Stimulated activated naive B cell treated with anti-CD40 and anti-IgM and Interleukin-4, amounts not matched to agents 10 μg/mL and 1 μg/mL and 100 μg/mL, for 72 hours (primary cell): ENCODE measurements at regions not wholly inside any gene's neighbourhood (a gene's known extent, or its start where the extent isn't known, plus 50 kb on each side); places are given as distances from the start of the nearest gene placed in this dataset.

ENCODE experiments used
- ATAC-seq, 2 donors: fragments of 150-1000 bp; cut with Tn5 transposase; replicated peaks; 2 replicates each; pipeline ENCODE4 v1.10.0; 2021; ENCODE audit warnings: moderate library complexity in 1 of 2
- DNase-seq: peaks from one replicate; pipeline ENCODE4 v3.0.0; 2021
- H3K27ac Mint-ChIP-seq: one replicate; pipeline ENCODE4 v1.8.0; 2022; ENCODE audit warnings: mild to moderate bottlenecking, mixed read lengths
- H3K27me3 Mint-ChIP-seq, 2 donors: one replicate each; pipeline ENCODE4 v1.8.0; 2022; ENCODE audit warnings: mixed read lengths in 2 of 2
- H3K36me3 Mint-ChIP-seq, 2 donors: one replicate each; pipeline ENCODE4 v1.8.0; 2022; ENCODE audit warnings: mixed read lengths in 2 of 2, mild to moderate bottlenecking in 1 of 2
- H3K4me1 Mint-ChIP-seq, 2 donors: one replicate each; pipeline ENCODE4 v1.8.0; 2022; ENCODE audit warnings: mixed read lengths in 2 of 2, mild to moderate bottlenecking in 1 of 2
- H3K4me3 Mint-ChIP-seq, 2 donors: one replicate each; pipeline ENCODE4 v1.8.0; 2022; ENCODE audit warnings: mild to moderate bottlenecking in 2 of 2, mixed read lengths in 2 of 2, moderate library complexity in 1 of 2
- H3K9me3 Mint-ChIP-seq, 2 donors: one replicate each; pipeline ENCODE4 v1.8.0; 2022; ENCODE audit warnings: mixed read lengths in 2 of 2, mild to moderate bottlenecking in 1 of 2

GRCh38 chr3:103662591-103662990 is 1227.8 kb downstream of the ZPLD1 start:
- no peaks in the 10 kb centered on the region for H3K4me1 Mint-ChIP-seq
- H3K36me3 Mint-ChIP-seq: no peaks in the 10 kb centered on the region
- no peak overlapping the region for H3K4me3 Mint-ChIP-seq
- no peak for DNase-seq
- peaks cover 0 to 1% of the 10 kb centered on the region in 2 donors for H3K9me3 Mint-ChIP-seq
- no peaks in the 10 kb centered on the region for H3K27me3 Mint-ChIP-seq
- no peak for ATAC-seq
- H3K27ac Mint-ChIP-seq: no peak overlapping the region

GRCh38 chr3:103672346-103672745 is 1237.5 kb downstream of the ZPLD1 start:
- DNase-seq (no peak), ATAC-seq (no peak)
- Mint-ChIP-seq H3K36me3 (no peaks in the 10 kb centered on the region), H3K9me3 (no peaks in the 10 kb centered on the region), H3K27ac (no peak overlapping the region), H3K4me3 (no peak overlapping the region), H3K4me1 (no peaks in the 10 kb centered on the region), H3K27me3 (no peaks in the 10 kb centered on the region)

GRCh38 chr3:103684904-103685303 is 1250.1 kb downstream of the ZPLD1 start:
- Mint-ChIP-seq H3K27me3 (no peaks in the 10 kb centered on the region), H3K9me3 (peaks cover 0 to 4% of the 10 kb centered on the region in 2 donors), H3K27ac (no peak overlapping the region), H3K4me1 (no peaks in the 10 kb centered on the region), H3K4me3 (no peak overlapping the region), H3K36me3 (no peaks in the 10 kb centered on the region)
- no peak for ATAC-seq
- no peak for DNase-seq

- Mint-ChIP-seq H3K27me3 (no peaks in the 10 kb centered on the region), H3K4me1 (no peaks in the 10 kb centered on the region), H3K27ac (no peak overlapping the region), H3K36me3 (no peaks in the 10 kb centered on the region), H3K9me3 (peaks cover under 1 to 7% of the 10 kb centered on the region in 2 donors), H3K4me3 (no peak overlapping the region)
- DNase-seq: no peak
- ATAC-seq: no peak
Observed at GRCh38 chr3:103685939-103686338, 1251.1 kb downstream of the ZPLD1 start.

- ATAC-seq: no peak
- H3K27me3 Mint-ChIP-seq: no peaks in the 10 kb centered on the region
- no peaks in the 10 kb centered on the region for H3K4me1 Mint-ChIP-seq
- H3K4me3 Mint-ChIP-seq: no peak overlapping the region
- H3K36me3 Mint-ChIP-seq: no peaks in the 10 kb centered on the region
- no peak for DNase-seq
- peaks cover 4 to 13% of the 10 kb centered on the region in 2 donors for H3K9me3 Mint-ChIP-seq
- H3K27ac Mint-ChIP-seq: no peak overlapping the region
Observed at GRCh38 chr3:103690536-103690935, 1255.7 kb downstream of the ZPLD1 start.

GRCh38 chr3:103693831-103694230 is 1259.0 kb downstream of the ZPLD1 start:
- ATAC-seq: no peak
- Mint-ChIP-seq H3K27me3 (no peaks in the 10 kb centered on the region), H3K4me3 (no peak overlapping the region), H3K9me3 (peaks cover 4 to 13% of the 10 kb centered on the region in 2 donors), H3K4me1 (no peaks in the 10 kb centered on the region), H3K36me3 (no peaks in the 10 kb centered on the region), H3K27ac (no peak overlapping the region)
- DNase-seq: no peak

- Mint-ChIP-seq H3K36me3 (no peaks in the 10 kb centered on the region), H3K9me3 (peaks cover 0 to 1% of the 10 kb centered on the region in 2 donors), H3K27ac (no peak overlapping the region), H3K4me1 (no peaks in the 10 kb centered on the region), H3K27me3 (no peaks in the 10 kb centered on the region), H3K4me3 (no peak overlapping the region)
- DNase-seq: no peak
- no peak for ATAC-seq
Observed at GRCh38 chr3:103698646-103699045, 1263.8 kb downstream of the ZPLD1 start.

- H3K27me3 Mint-ChIP-seq: no peaks in the 10 kb centered on the region
- no peaks in the 10 kb centered on the region for H3K36me3 Mint-ChIP-seq
- ATAC-seq: no peak
- peaks cover 0 to 1% of the 10 kb centered on the region in 2 donors for H3K9me3 Mint-ChIP-seq
- H3K4me3 Mint-ChIP-seq: no peak overlapping the region
- DNase-seq: no peak
- H3K27ac Mint-ChIP-seq: no peak overlapping the region
- H3K4me1 Mint-ChIP-seq: no peaks in the 10 kb centered on the region
Observed at GRCh38 chr3:103699228-103699627, 1264.4 kb downstream of the ZPLD1 start.

GRCh38 chr3:103705641-103706040 is 1270.8 kb downstream of the ZPLD1 start:
- Mint-ChIP-seq H3K4me1 (no peaks in the 10 kb centered on the region), H3K27me3 (no peaks in the 10 kb centered on the region), H3K36me3 (no peaks in the 10 kb centered on the region), H3K9me3 (peaks cover 0 to 1% of the 10 kb centered on the region in 2 donors), H3K4me3 (no peak overlapping the region), H3K27ac (no peak overlapping the region)
- ATAC-seq (no peak), DNase-seq (no peak)

- H3K27ac Mint-ChIP-seq: no peak overlapping the region
- H3K9me3 Mint-ChIP-seq: no peaks in the 10 kb centered on the region
- H3K4me3 Mint-ChIP-seq: no peak overlapping the region
- no peaks in the 10 kb centered on the region for H3K36me3 Mint-ChIP-seq
- H3K4me1 Mint-ChIP-seq: no peaks in the 10 kb centered on the region
- ATAC-seq (no peak), DNase-seq (no peak)
- H3K27me3 Mint-ChIP-seq: no peaks in the 10 kb centered on the region
Observed at GRCh38 chr3:103706671-103707070, 1271.9 kb downstream of the ZPLD1 start.

GRCh38 chr3:103711670-103712069 is 1276.9 kb downstream of the ZPLD1 start:
- Mint-ChIP-seq H3K4me1 (no peaks in the 10 kb centered on the region), H3K36me3 (no peaks in the 10 kb centered on the region), H3K27ac (no peak overlapping the region), H3K4me3 (no peak overlapping the region), H3K27me3 (no peaks in the 10 kb centered on the region), H3K9me3 (no peaks in the 10 kb centered on the region)
- DNase-seq (no peak), ATAC-seq (no peak)

- Mint-ChIP-seq H3K36me3 (no peaks in the 10 kb centered on the region), H3K27me3 (no peaks in the 10 kb centered on the region), H3K4me1 (no peaks in the 10 kb centered on the region), H3K27ac (no peak overlapping the region), H3K4me3 (no peak overlapping the region), H3K9me3 (peaks cover under 1 to 1% of the 10 kb centered on the region in 2 donors)
- DNase-seq (no peak), ATAC-seq (no peak)
Observed at GRCh38 chr3:103712320-103713008, 1277.6 kb downstream of the ZPLD1 start.

GRCh38 chr3:103729547-103729946 is 1294.7 kb downstream of the ZPLD1 start:
- H3K36me3 Mint-ChIP-seq: no peaks in the 10 kb centered on the region

GRCh38 chr3:103730744-103731143 is 1295.9 kb downstream of the ZPLD1 start:
- H3K4me3 Mint-ChIP-seq: no peak overlapping the region
- H3K9me3 Mint-ChIP-seq: peaks cover 1 to 10% of the 10 kb centered on the region in 2 donors
- no peak overlapping the region for H3K27ac Mint-ChIP-seq
- DNase-seq (no peak), ATAC-seq (no peak)
- no peaks in the 10 kb centered on the region for H3K4me1 Mint-ChIP-seq
- H3K36me3 Mint-ChIP-seq: no peaks in the 10 kb centered on the region
- no peaks in the 10 kb centered on the region for H3K27me3 Mint-ChIP-seq

More at GRCh38 chr3:103729547-103729946, 1294.7 kb downstream of the ZPLD1 start:
- DNase-seq (no peak), ATAC-seq (no peak)
- Mint-ChIP-seq H3K9me3 (peaks cover 0 to 10% of the 10 kb centered on the region in 2 donors), H3K4me1 (no peaks in the 10 kb centered on the region), H3K4me3 (no peak overlapping the region), H3K27me3 (no peaks in the 10 kb centered on the region), H3K27ac (no peak overlapping the region)

GRCh38 chr3:103752986-103753385 is 1318.2 kb downstream of the ZPLD1 start:
- Mint-ChIP-seq H3K9me3 (peaks cover 0 to 3% of the 10 kb centered on the region in 2 donors), H3K4me1 (no peaks in the 10 kb centered on the region), H3K4me3 (no peak overlapping the region), H3K36me3 (no peaks in the 10 kb centered on the region), H3K27me3 (no peaks in the 10 kb centered on the region), H3K27ac (no peak overlapping the region)
- no peak for DNase-seq
- no peak for ATAC-seq
